Neural cell (in vitro differentiated cells): ENCODE measurements at regions not wholly inside any gene's neighbourhood (a gene's known extent, or its start where the extent isn't known, plus 50 kb on each side); places are given as distances from the start of the nearest gene placed in this dataset.

Experiments
- H2AFZ ChIP-seq: fragments of 200-600, 300-800 bp; sonication (generic), shearing (Covaris generic); 2 replicates; pipeline ENCODE4 v1.6.0; 2014; ENCODE audit warnings: low read depth, mild to moderate bottlenecking, antibody characterized with exemption, low read length, moderate library complexity
- H3F3A ChIP-seq: fragments of 200-600 bp; shearing (Covaris generic); 2 replicates; pipeline ENCODE4 v1.6.1; 2016; ENCODE audit warnings: mild to moderate bottlenecking, moderate library complexity, mixed read lengths, antibody characterized with exemption, low read length; ENCODE audit not compliant: insufficient read depth, poor library complexity, severe bottlenecking
- H3K27ac ChIP-seq: fragments of 200-600, 300-800 bp; sonication (generic), shearing (Covaris generic); 2 replicates; pipeline ENCODE4 v1.5.1; 2014; ENCODE audit warnings: mild to moderate bottlenecking, low read length, moderate library complexity
- H3K27me3 ChIP-seq: fragments of 300-800, 200-600 bp; sonication (generic), shearing (Covaris generic); 2 replicates; pipeline ENCODE4 v1.6.0; 2014; ENCODE audit warnings: mild to moderate bottlenecking, low read depth, low read length, moderate library complexity; ENCODE audit not compliant: insufficient read depth
- H3K36me3 ChIP-seq: fragments of 300-800, 200-600 bp; sonication (generic), shearing (Covaris generic); 2 replicates; pipeline ENCODE4 v1.5.1; 2014; ENCODE audit warnings: mild to moderate bottlenecking, antibody characterized with exemption, low read length, moderate library complexity; ENCODE audit not compliant: insufficient read depth
- H3K4me2 ChIP-seq: fragments of 300-800, 200-600 bp; sonication (generic), shearing (Covaris generic); 2 replicates; pipeline ENCODE4 v1.6.0; 2014; ENCODE audit warnings: mild to moderate bottlenecking, low read length
- H3K4me3 ChIP-seq: fragments of 300-800, 200-600 bp; sonication (generic), shearing (Covaris generic); 2 replicates; pipeline ENCODE4 v1.5.1; 2014; ENCODE audit warnings: mild to moderate bottlenecking, low read length, moderate library complexity
- H3K79me2 ChIP-seq: fragments of 200-600 bp; shearing (Covaris generic); replicated peaks from 2 replicates; pipeline ENCODE4 v1.6.0; 2014; ENCODE audit warnings: mild to moderate bottlenecking, low read length, moderate library complexity; ENCODE audit not compliant: insufficient read depth
- H3K9ac ChIP-seq: fragments of 300-800, 200-600 bp; sonication (generic), shearing (Covaris generic); 2 replicates; pipeline ENCODE4 v1.6.1; 2016; ENCODE audit warnings: mild to moderate bottlenecking, low read length, mixed read lengths
- H3K9me2 ChIP-seq: fragments of 200-600 bp; shearing (Covaris generic); 2 replicates; pipeline ENCODE4 v1.6.1; 2016; ENCODE audit warnings: mild to moderate bottlenecking, low read length, mixed read lengths; ENCODE audit not compliant: insufficient read depth
- H3K9me3 ChIP-seq: fragments of 200-600, 300-800 bp; sonication (generic), shearing (Covaris generic); 2 replicates; pipeline ENCODE4 v1.6.1; 2016; ENCODE audit warnings: mild to moderate bottlenecking, mixed run types, low read length, moderate library complexity, mixed read lengths
- H4K20me1 ChIP-seq: fragments of 200-600 bp; shearing (Covaris generic); 2 replicates; pipeline ENCODE4 v1.6.1; 2016; ENCODE audit warnings: mild to moderate bottlenecking, mixed run types; ENCODE audit not compliant: insufficient read depth
- EP300 ChIP-seq: fragments of 450-650 bp; conservative IDR thresholded peaks from 2 replicates; pipeline ENCODE4 v1.6.1; 2014; ENCODE audit warnings: antibody characterized with exemption, mild to moderate bottlenecking, moderate library complexity; ENCODE audit not compliant: poor library complexity, severe bottlenecking
- EZH2 ChIP-seq: fragments of 200-600, 300-800 bp; shearing (Covaris generic), sonication (generic); IDR thresholded peaks from 2 replicates; pipeline ENCODE4 v1.6.1; 2014; ENCODE audit warnings: antibody characterized with exemption, low read length, borderline replicate concordance, mild to moderate bottlenecking; ENCODE audit not compliant: insufficient read depth, poor library complexity, severe bottlenecking
- MXI1 ChIP-seq: fragments of 450-650 bp; conservative IDR thresholded peaks from 2 replicates; pipeline ENCODE4 v1.6.1; 2014; ENCODE audit warnings: antibody characterized with exemption, mild to moderate bottlenecking; ENCODE audit not compliant: poor library complexity, severe bottlenecking
- POLR2AphosphoS5 ChIP-seq: IDR thresholded peaks from 2 replicates; pipeline ENCODE4 v1.6.1; 2012
- RAD21 ChIP-seq: fragments of 450-650 bp; conservative IDR thresholded peaks from 2 replicates; pipeline ENCODE4 v1.6.1; 2014; ENCODE audit warnings: antibody characterized with exemption, mild to moderate bottlenecking, moderate library complexity
- SMC3 ChIP-seq: fragments of 450-650 bp; conservative IDR thresholded peaks from 2 replicates; pipeline ENCODE4 v1.6.1; 2014; ENCODE audit warnings: antibody characterized with exemption, mild to moderate bottlenecking, moderate library complexity; ENCODE audit not compliant: poor library complexity
- TAF1 ChIP-seq: IDR thresholded peaks from 2 replicates; pipeline ENCODE4 v1.6.1; 2012; ENCODE audit warnings: low read depth
- TF ChIP-seq, protein P1 (sequence below): fragments of 450-650 bp; IDR thresholded peaks from 2 replicates; pipeline ENCODE4 v1.5.1; 2014; ENCODE audit warnings: antibody characterized with exemption, mild to moderate bottlenecking, moderate library complexity; ENCODE audit not compliant: poor library complexity, severe bottlenecking
- TF ChIP-seq, protein P2 (sequence below): IDR thresholded peaks from 2 replicates; pipeline ENCODE4 v1.6.1; 2012; ENCODE audit warnings: borderline replicate concordance

GRCh38 chr5:71955723-71956122 is 151.6 kb upstream of the MAP1B start:
- no peak for TF ChIP-seq TAF1
- no peak for TF ChIP-seq RAD21
- no peaks in the 10 kb centered on the region for H3F3A ChIP-seq
- no peak overlapping the region for H3K4me3 ChIP-seq
- H3K27me3 ChIP-seq = no peaks in the 10 kb centered on the region
- no peaks in the 10 kb centered on the region for H3K36me3 ChIP-seq
- H4K20me1 ChIP-seq = no peaks in the 10 kb centered on the region
- no peaks in the 10 kb centered on the region for H3K9me2 ChIP-seq
- H3K9ac ChIP-seq = no peak overlapping the region
- H3K4me2 ChIP-seq = no peak overlapping the region
- H2AFZ ChIP-seq = no peak overlapping the region
- no peaks in the 10 kb centered on the region for H3K9me3 ChIP-seq
- H3K27ac ChIP-seq = no peak overlapping the region
- H3K79me2 ChIP-seq = no peaks in the 10 kb centered on the region

- no peaks in the 10 kb centered on the region for H3K27me3 ChIP-seq
- no peak overlapping the region for H3K9ac ChIP-seq
- H2AFZ ChIP-seq = no peak overlapping the region
- H4K20me1 ChIP-seq = no peaks in the 10 kb centered on the region
- no peak overlapping the region for H3K4me2 ChIP-seq
- H3K9me3 ChIP-seq = no peaks in the 10 kb centered on the region
- no peaks in the 10 kb centered on the region for H3F3A ChIP-seq
- no peaks in the 10 kb centered on the region for H3K9me2 ChIP-seq
- H3K36me3 ChIP-seq = no peaks in the 10 kb centered on the region
- H3K27ac ChIP-seq = peak overlapping the region; percentile 67
- H3K79me2 ChIP-seq = no peaks in the 10 kb centered on the region
- H3K4me3 ChIP-seq = no peak overlapping the region
- no peak for TF ChIP-seq MXI1
- TF ChIP-seq TAF1 = no peak
- TF ChIP-seq, protein P1, sequence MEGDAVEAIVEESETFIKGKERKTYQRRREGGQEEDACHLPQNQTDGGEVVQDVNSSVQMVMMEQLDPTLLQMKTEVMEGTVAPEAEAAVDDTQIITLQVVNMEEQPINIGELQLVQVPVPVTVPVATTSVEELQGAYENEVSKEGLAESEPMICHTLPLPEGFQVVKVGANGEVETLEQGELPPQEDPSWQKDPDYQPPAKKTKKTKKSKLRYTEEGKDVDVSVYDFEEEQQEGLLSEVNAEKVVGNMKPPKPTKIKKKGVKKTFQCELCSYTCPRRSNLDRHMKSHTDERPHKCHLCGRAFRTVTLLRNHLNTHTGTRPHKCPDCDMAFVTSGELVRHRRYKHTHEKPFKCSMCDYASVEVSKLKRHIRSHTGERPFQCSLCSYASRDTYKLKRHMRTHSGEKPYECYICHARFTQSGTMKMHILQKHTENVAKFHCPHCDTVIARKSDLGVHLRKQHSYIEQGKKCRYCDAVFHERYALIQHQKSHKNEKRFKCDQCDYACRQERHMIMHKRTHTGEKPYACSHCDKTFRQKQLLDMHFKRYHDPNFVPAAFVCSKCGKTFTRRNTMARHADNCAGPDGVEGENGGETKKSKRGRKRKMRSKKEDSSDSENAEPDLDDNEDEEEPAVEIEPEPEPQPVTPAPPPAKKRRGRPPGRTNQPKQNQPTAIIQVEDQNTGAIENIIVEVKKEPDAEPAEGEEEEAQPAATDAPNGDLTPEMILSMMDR = no peak
- no peak for TF ChIP-seq SMC3
- TF ChIP-seq, protein P2, sequence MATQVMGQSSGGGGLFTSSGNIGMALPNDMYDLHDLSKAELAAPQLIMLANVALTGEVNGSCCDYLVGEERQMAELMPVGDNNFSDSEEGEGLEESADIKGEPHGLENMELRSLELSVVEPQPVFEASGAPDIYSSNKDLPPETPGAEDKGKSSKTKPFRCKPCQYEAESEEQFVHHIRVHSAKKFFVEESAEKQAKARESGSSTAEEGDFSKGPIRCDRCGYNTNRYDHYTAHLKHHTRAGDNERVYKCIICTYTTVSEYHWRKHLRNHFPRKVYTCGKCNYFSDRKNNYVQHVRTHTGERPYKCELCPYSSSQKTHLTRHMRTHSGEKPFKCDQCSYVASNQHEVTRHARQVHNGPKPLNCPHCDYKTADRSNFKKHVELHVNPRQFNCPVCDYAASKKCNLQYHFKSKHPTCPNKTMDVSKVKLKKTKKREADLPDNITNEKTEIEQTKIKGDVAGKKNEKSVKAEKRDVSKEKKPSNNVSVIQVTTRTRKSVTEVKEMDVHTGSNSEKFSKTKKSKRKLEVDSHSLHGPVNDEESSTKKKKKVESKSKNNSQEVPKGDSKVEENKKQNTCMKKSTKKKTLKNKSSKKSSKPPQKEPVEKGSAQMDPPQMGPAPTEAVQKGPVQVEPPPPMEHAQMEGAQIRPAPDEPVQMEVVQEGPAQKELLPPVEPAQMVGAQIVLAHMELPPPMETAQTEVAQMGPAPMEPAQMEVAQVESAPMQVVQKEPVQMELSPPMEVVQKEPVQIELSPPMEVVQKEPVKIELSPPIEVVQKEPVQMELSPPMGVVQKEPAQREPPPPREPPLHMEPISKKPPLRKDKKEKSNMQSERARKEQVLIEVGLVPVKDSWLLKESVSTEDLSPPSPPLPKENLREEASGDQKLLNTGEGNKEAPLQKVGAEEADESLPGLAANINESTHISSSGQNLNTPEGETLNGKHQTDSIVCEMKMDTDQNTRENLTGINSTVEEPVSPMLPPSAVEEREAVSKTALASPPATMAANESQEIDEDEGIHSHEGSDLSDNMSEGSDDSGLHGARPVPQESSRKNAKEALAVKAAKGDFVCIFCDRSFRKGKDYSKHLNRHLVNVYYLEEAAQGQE = no peak
- TF ChIP-seq EZH2 = no peak
- TF ChIP-seq RAD21 = no peak
- no peak for TF ChIP-seq POLR2AphosphoS5
These were observed 149.9 kb upstream of the MAP1B start for GRCh38 chr5:71957292-71957898.

DNA sequence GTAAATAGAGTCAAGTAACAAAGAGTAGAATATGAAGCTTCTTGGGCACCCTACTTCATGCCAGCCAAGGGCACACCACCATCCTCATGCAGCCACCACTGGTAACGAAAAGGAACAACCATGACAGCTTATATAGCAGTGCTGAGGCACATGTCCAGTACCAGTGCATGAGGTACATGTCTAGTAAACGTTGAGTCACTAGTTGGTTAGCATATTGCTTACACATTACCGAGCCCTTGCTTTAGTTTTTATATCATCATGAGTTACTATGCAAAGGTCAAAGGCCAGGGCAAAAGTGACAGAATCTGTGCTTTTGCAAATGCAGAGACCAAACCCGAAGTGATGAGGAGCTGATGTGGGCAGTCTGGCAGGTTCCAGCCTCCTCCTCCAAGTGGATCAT is 147.1 kb upstream of the MAP1B start:
- Histone ChIP-seq H3K9me3 (no peaks in the 10 kb centered on the region), H3K27me3 (no peaks in the 10 kb centered on the region), H3K36me3 (no peaks in the 10 kb centered on the region), H3K4me3 (no peak overlapping the region), H3K9me2 (no peaks in the 10 kb centered on the region), H2AFZ (no peak overlapping the region), H3K79me2 (no peaks in the 10 kb centered on the region), H3K4me2 (no peak overlapping the region), H3K27ac (no peak overlapping the region), H3F3A (no peaks in the 10 kb centered on the region), H4K20me1 (no peaks in the 10 kb centered on the region), H3K9ac (no peak overlapping the region)
- no peak for TF ChIP-seq POLR2AphosphoS5
- TF ChIP-seq MXI1 = no peak
- no peak for TF ChIP-seq SMC3
- TF ChIP-seq TAF1 = no peak
- TF ChIP-seq, protein P2 = no peak
- no peak for TF ChIP-seq EP300
- no peak for TF ChIP-seq RAD21
- no peak for TF ChIP-seq EZH2
- TF ChIP-seq, protein P1 = no peak
